HG02870 (cell line): ENCODE measurements at regions not wholly inside any gene's neighbourhood (a gene's known extent, or its start where the extent isn't known, plus 50 kb on each side); places are given as distances from the start of the nearest gene placed in this dataset.

Source experiments
- ATAC-seq: cut with Tn5 transposase; IDR thresholded peaks from one replicate; pipeline ENCODE4 v1.9.1; 2021; ENCODE audit warnings: mild to moderate bottlenecking, moderate library complexity; ENCODE audit not compliant: unreplicated experiment

DNA sequence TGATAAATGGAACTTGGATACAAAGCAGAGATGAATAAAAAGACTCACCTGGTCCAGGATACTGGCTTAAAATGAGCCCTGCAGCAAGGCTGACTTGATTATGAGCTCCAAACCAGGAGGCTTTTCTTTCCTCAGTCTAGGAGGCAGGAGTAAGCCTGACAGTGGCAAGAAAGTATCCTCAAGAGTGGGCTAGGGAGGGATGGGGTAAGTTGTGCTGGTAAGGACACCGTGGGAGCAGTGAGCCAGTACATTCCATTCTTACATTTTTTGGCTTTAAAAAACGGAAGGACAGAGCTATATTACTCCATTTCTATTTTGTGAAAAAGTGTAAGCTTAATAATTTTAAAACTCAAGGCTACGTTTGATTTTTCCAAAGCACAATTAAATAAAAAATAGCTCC, 187.1 kb upstream of the DDI1 start:
- no peak for ATAC-seq

DNA sequence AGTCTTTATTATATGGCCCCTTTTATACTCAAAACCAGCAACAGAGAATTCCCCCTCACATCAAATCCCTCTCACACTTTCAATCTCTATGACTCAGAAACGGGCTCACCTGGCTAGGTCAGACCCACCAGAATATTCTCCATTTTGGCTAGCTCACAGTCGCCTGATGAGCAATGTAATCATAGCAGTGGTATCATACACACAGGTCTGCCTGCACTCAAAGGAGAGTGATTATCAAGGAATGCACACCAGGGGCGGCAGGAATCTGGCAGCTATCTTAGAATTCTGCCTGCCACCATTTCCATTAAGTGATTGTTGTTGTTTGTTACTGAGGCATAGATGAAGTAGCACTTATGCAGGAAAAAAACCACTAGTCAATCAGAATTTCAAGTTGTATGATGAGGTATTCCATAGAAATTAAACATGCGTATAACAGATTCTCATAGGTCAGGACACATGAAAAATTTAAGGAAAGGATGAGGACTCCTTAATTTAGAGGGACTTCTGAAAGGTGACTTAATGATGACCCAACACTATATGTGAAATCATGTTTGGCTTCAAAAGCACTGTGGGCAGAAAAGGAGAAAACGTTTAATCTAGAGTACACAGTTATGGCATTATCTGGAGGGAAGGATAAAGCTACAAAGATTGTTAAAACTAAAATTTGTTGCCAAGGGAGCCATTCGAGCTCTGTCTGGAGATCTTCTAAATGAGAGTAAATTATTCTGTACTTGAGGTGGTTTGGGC, 185.8 kb upstream of the DDI1 start:
- no peak for ATAC-seq

DNA sequence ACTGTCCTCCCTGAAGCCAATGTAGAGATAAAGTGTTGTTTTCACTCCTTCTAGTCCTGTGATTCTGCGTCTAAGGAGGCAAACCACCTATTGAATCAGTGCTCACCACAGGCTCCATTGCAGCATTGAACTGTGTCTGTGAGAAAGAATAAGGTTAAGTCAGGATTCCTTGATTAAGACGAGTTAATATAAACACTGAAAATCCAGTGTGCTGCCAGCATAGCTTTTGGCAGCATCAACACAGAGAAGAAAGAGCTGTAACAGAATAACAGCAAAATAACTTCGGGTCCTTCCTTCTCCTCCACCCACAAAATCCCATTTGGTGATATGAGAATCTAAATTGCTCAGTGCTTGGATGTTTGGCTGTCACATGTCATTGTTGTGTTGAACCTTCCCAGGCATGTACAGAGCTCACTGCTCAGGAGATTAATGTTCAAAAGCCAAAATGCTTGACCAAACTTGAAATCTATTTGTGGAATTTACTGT, 185.2 kb upstream of the DDI1 start:
- no peak for ATAC-seq
